GM18907 (cell line): ENCODE measurements at regions not wholly inside any gene's neighbourhood (a gene's known extent, or its start where the extent isn't known, plus 50 kb on each side); places are given as distances from the start of the nearest gene placed in this dataset.
"Not testable (repeated sequence)": the region's sequence is repeated elsewhere in the genome, so short reads cannot be mapped to it uniquely, and the experiment has no call there.

Source experiments
- ATAC-seq: cut with Tn5 transposase; IDR thresholded peaks from one replicate; pipeline ENCODE4 v1.9.1; 2021; ENCODE audit warnings: mild to moderate bottlenecking, moderate library complexity; ENCODE audit not compliant: unreplicated experiment

DNA sequence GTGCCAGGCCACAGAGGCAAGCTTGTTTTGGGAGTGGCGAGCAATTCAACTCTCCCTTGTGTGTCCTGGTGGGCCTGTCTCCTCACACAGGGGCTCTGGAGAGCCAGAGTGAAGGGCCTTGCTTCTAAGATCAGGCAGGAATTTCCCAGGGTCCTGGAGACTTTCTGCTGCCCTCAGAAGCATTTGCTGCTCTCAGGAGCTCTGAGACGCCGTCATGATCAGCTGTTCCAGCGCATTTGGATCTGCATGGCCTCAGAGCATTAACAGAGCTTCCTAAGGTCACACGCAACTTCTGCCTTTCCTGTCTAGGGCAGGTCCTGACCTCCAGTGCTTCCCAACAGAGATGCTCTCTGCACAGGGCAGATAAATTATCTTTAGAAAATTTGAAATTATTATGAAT lies 52.2 kb upstream of the C10orf90 start:
- no peak for ATAC-seq

DNA sequence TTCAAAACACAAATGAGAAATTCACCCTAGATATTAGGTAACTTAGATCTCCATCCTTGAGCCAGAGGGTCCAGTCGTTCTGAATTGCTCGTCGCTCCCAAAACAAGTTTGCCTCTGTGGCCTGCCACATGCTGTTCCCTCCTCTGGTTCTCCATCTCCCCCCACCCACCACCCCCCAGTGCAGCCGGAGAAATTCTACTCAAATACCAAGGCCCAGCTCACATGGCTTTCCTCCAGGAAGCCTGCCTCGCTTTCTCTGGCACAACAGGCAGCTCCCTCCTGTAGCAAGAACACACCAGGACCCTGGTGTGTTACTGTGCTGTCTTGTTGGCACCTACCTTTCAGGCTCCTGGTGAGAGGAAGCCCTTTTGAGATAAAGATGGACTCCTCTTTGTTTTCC lies 52.7 kb upstream of the C10orf90 start:
- ATAC-seq, result no peak

DNA sequence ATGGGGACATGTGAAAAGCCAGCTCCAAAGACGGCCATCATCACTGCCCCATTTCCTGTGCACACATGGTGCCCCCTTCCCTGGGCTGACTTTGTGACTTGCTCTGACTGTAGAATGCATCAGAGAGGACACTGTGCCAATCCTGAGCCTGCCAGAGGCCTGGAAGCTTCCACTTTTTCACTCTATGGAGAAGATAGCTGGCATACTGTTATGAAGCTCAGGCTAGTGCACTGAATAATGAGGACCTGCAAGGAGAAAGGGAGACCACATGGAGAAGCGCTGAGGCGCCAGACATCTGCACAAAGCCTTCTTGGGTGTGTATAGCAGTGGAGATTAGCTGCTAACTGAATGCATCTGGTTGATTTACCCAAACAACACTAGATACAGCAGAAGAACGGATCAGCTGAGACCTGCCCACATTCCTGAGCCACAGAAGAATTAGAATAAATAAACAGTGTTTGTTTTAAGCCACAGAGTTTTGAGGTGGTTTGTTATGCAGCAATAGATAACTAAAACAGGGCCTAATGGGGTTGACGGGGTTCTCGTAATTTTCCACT lies 58.9 kb upstream of the C10orf90 start:
- no peak for ATAC-seq

GRCh38 chr10:126730856-126731609 lies 60.5 kb upstream of the C10orf90 start:
- ATAC-seq, result no peak

- no peak for ATAC-seq
Observed at GRCh38 chr10:126731610-126731990, 61.1 kb upstream of the C10orf90 start.

- ATAC-seq, result no peak
Observed at GRCh38 chr10:126732308-126732707, 61.8 kb upstream of the C10orf90 start.

DNA sequence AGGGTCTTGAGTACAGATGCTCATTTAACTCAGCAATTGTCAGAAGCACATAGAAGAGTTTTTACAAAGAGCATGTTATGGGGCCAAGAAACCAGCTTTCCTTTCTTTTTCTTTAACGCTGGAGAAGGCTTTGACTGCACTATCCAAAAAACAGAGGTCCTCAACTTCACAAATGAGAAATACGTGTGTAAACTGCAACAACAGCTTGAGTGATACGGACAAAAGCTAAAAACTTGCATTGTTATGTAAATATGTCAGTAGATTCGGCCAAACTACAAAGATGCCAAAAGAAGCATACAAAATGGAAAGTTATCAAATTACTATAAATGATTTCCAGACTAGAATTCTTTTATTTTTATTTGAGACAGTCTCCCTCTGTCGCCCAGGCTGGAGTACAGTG lies 62.4 kb upstream of the C10orf90 start:
- ATAC-seq, result no peak

- no peak for ATAC-seq
Observed at GRCh38 chr10:126734015-126734414, 63.5 kb upstream of the C10orf90 start.

DNA sequence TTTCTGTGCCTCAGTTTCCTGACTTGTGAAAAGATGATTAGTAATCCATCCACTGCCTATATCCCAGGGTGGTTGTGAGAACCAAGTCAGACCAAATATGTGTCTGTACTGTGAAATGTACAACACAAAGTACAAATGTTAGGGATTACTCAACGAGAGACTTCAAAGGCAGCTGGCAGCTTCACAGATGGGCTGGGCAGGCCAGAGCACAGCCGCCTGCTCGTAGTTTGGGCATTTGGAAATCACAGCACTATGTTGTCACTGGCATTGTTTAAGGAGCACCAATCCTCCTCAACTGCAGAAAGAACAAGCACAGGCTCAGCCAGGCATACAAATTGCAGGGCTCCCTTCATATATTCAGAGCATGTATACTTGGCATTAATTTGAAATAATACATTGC lies 64.5 kb upstream of the C10orf90 start:
- ATAC-seq, result no peak

- no peak for ATAC-seq
Observed at GRCh38 chr10:126736142-126736541, 65.6 kb upstream of the C10orf90 start.

- ATAC-seq, result no peak
Observed at GRCh38 chr10:126736727-126737126, 66.2 kb upstream of the C10orf90 start.

- ATAC-seq, result no peak
Observed at GRCh38 chr10:126738001-126738400, 67.5 kb upstream of the C10orf90 start.

DNA sequence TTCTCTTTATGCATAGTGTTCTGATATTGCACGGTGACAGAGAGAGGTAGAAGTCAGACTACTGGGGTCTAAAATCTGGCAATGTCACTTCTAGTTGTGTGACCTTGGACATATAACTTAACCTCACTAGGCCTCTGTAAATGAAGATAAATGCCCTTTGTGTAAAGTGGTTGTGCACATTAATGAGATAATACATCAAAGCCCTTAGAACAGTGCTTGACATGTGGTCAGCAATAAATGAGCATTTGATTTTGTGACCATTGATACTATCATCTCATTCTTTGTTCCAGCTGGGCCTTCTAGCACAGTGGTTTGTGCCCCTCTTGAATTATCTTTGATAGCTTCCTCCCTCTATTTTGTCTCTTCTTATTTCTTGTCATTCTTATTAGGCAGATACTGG lies 74.1 kb upstream of the C10orf90 start:
- ATAC-seq, result no peak

DNA sequence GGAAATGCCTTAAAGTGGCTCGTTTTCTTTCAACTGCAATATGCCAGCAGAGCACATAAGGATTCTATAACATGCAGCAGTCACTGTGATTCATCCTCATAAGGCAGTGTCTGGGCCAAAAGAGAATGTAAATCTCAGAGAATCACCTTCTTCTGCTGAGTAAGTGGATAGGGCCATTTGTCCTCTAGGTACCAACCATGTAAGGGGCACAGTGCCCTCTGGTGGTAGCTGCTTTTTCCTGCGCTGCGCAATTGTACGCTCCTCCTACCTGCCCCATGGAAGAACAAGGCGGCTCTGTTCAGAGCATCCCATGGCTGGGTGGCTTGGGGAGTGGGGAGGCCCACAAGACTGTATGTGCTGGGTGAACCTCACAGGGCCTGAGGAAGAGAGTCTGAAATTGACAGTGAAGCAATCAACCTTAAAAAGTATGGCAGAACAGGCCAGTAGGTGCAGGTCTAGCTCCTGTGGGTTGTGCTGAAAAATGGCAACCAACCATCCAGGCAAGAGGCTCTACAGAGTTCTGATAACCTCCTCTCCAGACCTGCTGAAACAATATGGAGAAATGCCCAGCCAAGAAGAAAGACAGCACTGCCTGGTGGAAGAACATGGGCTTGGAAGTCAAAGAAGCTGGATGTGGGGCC lies 78.6 kb upstream of the C10orf90 start:
- ATAC-seq, result peak; percentile 77

GRCh38 chr10:126754966-126755365 lies 84.5 kb upstream of the C10orf90 start:
- no peak for ATAC-seq

DNA sequence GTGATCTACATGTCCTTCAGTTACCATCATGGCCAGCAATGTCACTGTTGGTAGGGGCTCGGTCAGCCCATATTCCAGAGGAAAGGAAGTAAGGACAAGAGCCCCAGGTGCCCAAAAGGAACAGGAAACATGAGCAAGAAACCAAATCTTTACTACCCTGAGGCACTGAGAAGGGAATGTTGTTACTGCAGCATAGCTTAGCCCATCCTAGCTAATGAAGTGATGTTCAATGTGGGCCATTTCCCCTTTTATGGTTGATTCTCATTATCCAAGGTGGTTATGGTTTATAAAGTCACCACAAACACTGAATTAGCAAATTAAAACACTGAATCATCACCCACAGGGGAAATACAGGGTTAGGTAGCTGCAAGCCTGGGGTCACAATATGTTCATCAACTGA lies 88.4 kb upstream of the C10orf90 start:
- no peak for ATAC-seq

DNA sequence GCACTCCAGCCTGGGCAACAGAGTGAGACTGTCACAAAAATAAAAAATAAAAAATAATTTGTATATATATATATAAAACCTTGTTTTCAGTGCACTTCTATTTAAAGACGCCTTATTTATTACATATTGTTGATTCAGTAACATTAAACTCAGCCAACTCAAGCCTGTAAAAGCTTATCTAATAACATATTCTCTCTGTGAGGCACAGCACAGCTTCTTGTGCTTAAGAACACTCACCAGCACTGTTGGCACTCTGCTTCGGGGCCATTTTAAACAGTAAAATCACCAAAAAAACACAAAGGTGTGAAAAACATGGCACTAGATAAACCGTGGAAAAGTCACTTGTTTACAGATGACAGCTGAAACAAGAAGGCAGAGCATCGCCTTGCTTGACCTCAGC lies 89.0 kb upstream of the C10orf90 start:
- no peak for ATAC-seq

DNA sequence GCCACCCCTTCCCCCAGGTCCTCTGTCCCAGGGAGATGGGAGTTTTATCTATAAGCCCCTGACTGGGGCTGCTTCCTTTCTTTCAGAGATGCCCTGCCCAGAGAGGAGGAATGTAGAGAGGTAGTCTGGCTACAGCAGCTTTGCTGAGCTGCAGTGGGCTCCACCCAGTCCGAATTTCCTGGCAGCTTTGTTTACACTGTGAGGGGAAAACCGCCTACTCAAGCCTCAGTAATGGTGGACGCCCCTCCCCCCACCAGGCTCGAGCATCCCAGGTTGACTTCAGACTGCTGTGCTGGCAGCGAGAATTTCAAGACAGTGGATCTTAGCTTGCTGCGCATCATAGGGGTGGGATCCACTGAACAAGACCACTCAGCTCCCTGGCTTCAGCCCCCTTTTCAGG lies 96.2 kb upstream of the C10orf90 start:
- not testable (repeated sequence) for ATAC-seq

DNA sequence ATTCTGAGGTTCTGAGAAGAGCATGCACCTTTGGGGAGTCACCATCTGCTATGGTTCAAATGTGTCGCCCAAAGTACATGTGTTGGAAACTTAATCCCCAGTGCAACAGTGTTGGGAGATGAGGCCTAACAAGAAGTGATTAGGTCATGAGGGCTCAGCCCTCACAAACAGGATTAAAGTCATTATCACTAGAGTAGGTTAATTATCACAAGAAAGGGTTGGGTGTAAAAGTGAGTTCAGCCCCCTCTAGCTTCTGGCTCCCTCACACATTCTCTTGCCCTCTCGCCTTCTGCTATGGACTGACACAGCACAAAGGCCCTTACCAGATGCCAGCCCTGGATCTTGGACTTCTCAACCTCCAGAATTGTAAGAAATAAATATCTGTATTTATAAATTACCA lies 100.3 kb upstream of the C10orf90 start:
- ATAC-seq, result no peak

GRCh38 chr10:126776168-126776567 lies 105.7 kb upstream of the C10orf90 start:
- ATAC-seq, result no peak

DNA sequence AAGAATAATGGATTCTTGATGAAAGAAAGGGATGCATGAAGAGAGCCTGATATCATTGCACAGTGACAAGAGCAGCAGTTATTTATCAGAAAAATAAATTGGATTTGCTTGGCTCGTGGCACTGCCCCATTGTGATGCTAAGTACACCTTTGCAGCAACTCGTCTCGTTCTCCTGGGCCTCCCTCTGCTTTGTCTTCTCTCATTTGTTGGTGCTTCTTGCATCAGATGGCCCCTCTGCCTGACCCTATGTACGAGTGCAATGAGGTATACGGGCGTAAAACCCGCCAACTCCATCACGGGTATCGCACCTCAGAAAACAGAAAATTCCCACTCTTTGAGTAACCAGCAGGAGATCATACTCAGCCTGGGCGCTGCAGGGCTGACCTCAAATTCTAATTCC lies 107.2 kb upstream of the C10orf90 start:
- no peak for ATAC-seq

- no peak for ATAC-seq
Observed at GRCh38 chr10:126781450-126782216, 111.1 kb upstream of the C10orf90 start.
